ENCODE measurements at regions not wholly inside any gene's neighbourhood (a gene's known extent, or its start where the extent isn't known, plus 50 kb on each side); places are given as distances from the start of the nearest gene placed in this dataset.
"Not testable (repeated sequence)": the region's sequence is repeated elsewhere in the genome, so short reads cannot be mapped to it uniquely, and the experiment has no call there.

DNA sequence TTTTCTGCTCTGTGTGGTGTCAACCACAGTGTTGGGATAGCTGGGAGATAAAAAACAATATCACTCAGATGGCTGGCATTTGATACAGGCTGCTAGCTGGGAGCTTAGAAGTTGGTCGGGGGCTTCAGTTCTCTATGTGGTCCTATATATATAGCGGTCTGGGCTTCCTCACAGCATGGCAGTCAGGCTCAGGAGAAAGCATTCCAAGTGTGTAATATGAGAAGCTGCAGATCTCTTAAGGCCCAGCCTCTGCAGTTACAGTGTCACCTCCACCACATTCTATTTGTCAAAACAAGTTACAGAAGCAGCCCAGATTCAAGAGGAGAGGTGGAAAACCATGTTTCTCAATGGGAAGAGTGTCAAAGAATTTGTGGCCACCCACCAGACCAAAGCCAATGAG, 108.1 kb upstream of the NIPBL start:
- H3K9me3 ChIP-seq (replicated peaks), result no peaks in the 10 kb centered on the region
- H3K4me3 ChIP-seq, result no peak overlapping the region
- no peaks in the 10 kb centered on the region; the same call in 1 of the 2 replicates for H3K4me1 ChIP-seq
- H3K27me3 ChIP-seq, result no peaks in the 10 kb centered on the region
- no peak for DNase-seq
- no peaks in the 10 kb centered on the region for H3K36me3 ChIP-seq
- no peak overlapping the region for H3K27ac ChIP-seq

DNA sequence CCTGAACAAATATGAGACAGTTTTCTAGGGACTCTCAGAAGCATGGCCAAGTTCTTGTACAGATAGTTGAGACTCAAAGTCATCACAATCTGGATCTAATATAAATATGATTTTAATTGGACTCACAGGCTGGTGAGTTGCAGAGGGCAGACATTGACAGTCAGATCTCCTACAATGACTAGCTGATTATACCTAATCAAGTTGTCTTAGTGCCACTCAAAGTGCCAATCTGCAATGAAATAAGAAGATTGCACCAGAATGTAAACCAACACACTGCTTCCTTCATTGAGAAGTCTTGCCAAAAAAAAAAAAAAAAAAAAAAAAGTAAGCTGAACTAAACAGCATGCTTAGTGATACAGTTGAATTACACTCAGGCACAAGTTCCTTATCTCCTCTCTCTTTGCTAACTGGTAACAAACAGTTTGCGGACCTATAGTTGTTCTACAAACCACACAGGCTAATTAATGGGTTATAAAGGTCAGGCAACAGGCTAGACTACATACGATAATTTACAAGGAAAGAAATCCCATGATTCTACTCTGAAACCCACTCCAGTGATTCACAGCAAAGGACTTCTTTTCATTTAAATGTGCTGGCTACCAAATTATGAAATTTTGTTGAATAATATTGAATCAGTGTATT, 107.3 kb upstream of the NIPBL start:
- no peaks in the 10 kb centered on the region for H3K27me3 ChIP-seq
- no peaks in the 10 kb centered on the region; the same call in 1 of the 2 replicates for H3K4me1 ChIP-seq
- no peak for DNase-seq
- no peak overlapping the region for H3K4me3 ChIP-seq
- no peaks in the 10 kb centered on the region for H3K9me3 ChIP-seq (replicated peaks)
- H3K36me3 ChIP-seq, result no peaks in the 10 kb centered on the region
- no peak overlapping the region for H3K27ac ChIP-seq

DNA sequence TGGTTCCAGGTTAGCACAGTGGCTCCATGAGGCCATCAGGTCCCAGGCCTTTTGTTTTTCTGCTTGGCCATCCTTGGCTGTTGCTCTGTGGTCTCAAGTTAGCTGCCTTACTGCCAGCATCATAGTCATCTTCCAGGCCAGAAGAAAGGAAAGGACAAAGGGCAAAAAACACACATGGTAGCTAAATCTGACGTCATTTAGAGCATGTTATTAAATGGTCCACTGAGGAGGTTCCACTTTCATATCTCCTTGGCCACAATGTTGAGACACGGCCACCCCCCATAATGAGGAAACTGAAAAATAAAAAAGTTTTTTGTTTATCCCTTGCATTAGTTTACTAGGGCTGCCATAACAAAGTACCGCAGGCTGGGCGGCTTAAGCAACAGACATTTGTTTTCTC, 106.4 kb upstream of the NIPBL start:
- H3K9me3 ChIP-seq (replicated peaks), result no peaks in the 10 kb centered on the region
- H3K4me3 ChIP-seq, result no peak overlapping the region
- no peaks in the 10 kb centered on the region for H3K27me3 ChIP-seq
- DNase-seq, result no peak
- no peaks in the 10 kb centered on the region for H3K36me3 ChIP-seq
- H3K4me1 ChIP-seq, result no peaks in the 10 kb centered on the region; the same call in 1 of the 2 replicates
- no peak overlapping the region for H3K27ac ChIP-seq

DNA sequence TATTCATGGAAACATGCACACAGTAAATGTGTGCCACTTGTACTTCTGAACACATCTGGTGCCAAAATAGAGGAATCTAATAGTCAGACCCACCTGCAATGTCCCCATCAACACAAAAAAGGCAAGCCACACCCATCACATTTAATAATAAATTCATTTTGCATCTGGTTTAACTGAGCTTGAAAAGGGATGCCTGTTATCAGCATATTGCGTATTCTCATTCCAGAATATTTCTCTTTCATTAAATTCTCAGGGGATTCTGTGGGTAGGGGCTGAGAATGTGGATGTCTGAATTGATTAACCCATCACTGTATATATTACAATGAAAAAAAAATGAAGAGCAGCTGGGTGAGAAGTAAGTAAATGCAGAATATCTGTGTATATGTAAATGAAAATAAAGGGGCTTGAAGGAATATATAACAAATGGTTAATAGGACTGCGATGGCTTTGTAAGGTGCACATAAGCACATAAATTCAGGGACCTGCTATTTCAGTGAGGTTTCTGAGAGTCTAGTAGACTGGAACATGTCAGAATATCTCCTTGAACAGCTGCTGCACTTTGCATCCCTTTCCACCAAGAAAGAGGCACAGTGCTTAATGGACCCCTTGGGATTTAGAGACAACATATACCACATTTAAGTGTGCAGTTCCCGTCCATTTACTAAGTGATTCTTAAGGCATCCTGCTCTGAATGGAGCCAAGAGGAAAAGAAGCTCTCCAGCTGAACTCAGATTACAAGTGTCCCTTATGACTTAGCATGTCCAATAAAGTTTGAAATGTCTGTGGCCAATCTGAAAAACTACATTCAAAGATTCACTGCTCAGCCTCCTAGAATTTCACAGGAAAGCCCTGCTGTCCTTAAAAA, 104.1 kb upstream of the NIPBL start:
- Histone ChIP-seq H3K4me1 (no peaks in the 10 kb centered on the region; the same call in 1 of the 2 replicates), H3K9me3 (replicated peaks) (no peaks in the 10 kb centered on the region), H3K4me3 (no peak overlapping the region), H3K27me3 (no peaks in the 10 kb centered on the region), H3K27ac (no peak overlapping the region), H3K36me3 (no peaks in the 10 kb centered on the region)
- peak in 1 of 2 experiments; percentile 45 for DNase-seq

DNA sequence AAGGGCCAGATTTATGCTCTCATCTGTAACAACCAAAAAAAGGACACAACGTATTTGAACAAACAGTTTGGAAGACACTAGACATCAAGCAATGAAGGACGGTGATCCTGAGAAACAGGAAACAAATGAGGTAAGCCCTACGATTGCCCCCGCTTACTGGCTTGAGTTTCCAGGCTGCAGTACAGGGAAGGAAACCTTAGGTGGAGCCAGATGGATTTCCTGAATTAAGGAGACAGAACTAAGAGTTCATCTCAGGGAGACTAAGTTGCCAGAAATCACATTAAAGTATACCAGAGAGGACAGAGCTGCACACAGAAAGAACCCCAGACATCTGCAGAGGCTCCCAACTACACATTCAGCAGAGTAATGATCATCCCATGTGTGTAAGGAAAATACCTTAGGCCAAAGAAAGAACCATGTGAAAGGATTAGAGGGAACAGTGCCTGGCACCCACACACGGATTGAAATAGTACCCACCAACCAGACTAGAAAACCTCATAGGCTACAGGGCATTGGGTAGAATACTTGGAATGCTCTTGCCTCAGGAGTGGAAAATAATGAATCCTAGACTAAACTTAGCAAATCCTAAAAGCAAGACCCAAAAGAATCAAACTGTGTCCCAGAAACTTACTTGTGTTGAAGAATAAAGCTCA, 99.3 kb upstream of the NIPBL start:
- Histone ChIP-seq H3K9me3 (replicated peaks) (no peaks in the 10 kb centered on the region), H3K4me3 (no peak overlapping the region), H3K27ac (no peak overlapping the region), H3K27me3 (no peaks in the 10 kb centered on the region), H3K36me3 (no peaks in the 10 kb centered on the region), H3K4me1 (no peaks in the 10 kb centered on the region; the same call in 1 of the 2 replicates)
- peak; percentile 9 to 57 for DNase-seq

DNA sequence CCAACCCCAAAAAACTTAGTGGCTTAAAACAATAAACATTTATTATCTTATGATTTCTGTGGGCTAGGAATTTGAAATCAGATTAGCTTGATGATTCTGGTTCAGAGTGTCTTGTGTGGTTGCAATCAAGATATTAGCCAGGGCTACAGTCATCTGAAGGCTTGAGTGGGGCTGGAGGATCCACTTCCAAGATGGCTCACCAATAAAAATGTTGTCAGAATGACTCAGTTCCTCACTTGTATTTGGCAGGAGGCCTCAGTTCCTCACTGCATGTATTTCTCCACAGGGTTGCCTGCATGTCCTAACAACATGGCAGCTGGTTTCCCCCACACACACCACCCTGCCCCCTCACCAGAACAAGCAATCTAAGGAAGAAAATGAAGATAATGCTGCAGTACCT, 98.2 kb upstream of the NIPBL start:
- DNase-seq, result no peak
- no peaks in the 10 kb centered on the region; the same call in 1 of the 2 replicates for H3K4me1 ChIP-seq
- H3K9me3 ChIP-seq (replicated peaks), result no peaks in the 10 kb centered on the region
- no peaks in the 10 kb centered on the region for H3K27me3 ChIP-seq
- no peak overlapping the region for H3K27ac ChIP-seq
- no peak overlapping the region for H3K4me3 ChIP-seq
- no peaks in the 10 kb centered on the region for H3K36me3 ChIP-seq

DNA sequence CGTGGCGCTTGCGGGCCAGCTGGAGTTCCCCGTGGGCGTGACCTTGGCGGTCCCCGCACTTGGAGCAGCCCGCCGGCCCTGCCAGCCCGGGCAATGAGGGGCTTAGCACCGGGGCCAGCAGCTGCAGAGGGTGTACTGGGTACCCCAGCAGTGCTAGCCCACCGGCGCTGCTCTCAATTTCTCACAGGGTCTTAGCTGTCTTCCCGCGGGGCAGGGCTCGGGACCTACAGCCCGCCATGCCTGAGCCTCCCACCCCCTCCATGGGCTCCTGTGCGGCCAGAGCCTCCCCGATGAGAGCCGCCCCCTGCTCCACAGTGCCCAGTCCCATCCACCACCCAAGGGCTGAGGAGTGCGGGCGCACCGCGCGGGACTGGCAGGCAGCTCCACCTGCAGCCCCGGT, 94.0 kb upstream of the NIPBL start:
- not testable (repeated sequence) for H3K9me3 ChIP-seq (replicated peaks); H3K27ac ChIP-seq; H3K4me3 ChIP-seq; H3K27me3 ChIP-seq; DNase-seq; H3K4me1 ChIP-seq; H3K36me3 ChIP-seq

DNA sequence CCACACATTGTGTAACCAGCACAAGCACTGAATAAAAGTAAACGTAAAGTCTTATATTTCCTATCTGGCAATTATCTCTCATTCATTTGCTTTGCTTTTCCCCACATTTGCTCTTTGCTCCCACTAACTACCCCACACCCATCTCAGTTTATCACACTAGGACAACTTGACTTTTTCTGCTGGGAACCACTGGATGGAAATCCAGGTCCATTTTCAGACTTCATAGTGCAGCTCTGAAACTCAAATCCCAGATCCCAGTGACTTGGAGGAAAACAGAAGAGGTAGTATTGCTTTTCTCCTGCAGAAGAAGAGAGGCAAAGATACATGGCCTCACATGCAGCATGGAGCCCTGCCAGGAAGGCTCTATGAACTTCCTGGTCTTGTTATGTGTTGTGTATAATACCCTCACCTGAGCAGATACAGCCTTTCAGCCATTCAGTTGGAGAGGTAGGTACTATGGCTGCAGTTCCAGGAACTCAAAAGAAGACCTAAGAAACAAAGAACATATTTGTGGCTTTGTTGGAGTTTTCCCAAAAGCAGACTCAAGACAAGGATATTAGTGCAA, 90.0 kb upstream of the NIPBL start:
- Histone ChIP-seq H3K4me3 (no peak overlapping the region), H3K4me1 (no peaks in the 10 kb centered on the region), H3K27me3 (no peaks in the 10 kb centered on the region), H3K36me3 (no peaks in the 10 kb centered on the region), H3K27ac (no peak overlapping the region), H3K9me3 (replicated peaks) (no peaks in the 10 kb centered on the region)
- DNase-seq, result no peak

DNA sequence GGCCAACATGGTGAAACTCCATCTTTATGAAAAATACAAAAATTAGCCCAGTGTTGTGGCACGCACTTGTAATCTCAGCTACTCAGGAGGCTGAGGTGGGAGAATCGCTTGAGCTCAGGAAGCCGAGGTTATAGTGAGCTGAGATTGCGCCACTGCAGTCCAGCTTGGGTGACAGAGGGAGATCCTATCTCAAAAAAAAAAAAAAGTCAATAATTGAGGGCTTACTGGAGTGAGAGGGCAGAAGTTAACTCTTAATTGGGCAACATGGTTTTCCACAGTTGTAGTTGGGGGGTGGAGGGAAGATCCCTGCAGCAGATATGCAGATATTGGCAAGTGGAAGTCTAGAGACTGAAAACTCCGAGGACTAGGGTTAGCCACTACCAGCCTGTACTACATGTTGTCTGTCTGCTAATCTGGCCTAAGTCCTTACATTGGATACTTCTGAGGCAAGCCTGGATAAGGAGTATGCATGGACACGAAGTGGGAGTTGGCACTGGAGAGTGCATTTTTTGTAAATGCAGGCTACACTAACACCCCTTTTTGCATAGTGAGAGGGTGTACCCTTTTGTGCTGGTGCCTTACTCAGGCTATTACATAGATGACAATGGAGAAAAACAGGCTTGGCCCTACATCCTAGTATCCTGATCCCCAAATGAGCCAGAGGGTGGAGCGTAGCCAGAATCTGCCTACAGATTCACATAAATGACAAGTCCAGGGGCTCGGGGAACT, 89.0 kb upstream of the NIPBL start:
- H3K27ac ChIP-seq, result no peak overlapping the region
- H3K36me3 ChIP-seq, result no peaks in the 10 kb centered on the region
- DNase-seq, result no peak
- H3K9me3 ChIP-seq (replicated peaks), result no peaks in the 10 kb centered on the region
- H3K4me3 ChIP-seq, result no peak overlapping the region
- H3K27me3 ChIP-seq, result no peaks in the 10 kb centered on the region
- no peaks in the 10 kb centered on the region for H3K4me1 ChIP-seq

DNA sequence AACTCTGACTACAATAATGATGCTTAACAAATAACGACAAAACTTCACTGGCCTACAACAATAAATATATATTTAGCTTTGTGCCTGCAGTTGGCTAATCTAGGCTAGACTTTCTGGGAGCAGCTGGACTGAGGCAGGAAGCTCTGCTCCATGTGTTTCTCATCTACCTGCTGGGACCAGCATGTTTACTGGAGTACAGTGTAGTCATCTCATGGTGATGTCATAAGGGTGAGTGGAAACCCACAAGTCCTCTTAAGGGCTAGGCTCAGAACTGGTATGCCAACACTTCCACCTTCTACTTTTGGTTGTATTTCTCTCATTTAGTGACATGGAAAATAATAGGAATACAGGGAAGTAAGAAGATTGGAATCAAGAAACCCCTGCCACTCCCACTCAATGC, 85.7 kb upstream of the NIPBL start:
- no peak for DNase-seq
- no peaks in the 10 kb centered on the region for H3K4me1 ChIP-seq
- H3K9me3 ChIP-seq (replicated peaks), result no peaks in the 10 kb centered on the region
- no peaks in the 10 kb centered on the region for H3K27me3 ChIP-seq
- H3K27ac ChIP-seq, result no peak overlapping the region
- no peak overlapping the region for H3K4me3 ChIP-seq
- no peaks in the 10 kb centered on the region for H3K36me3 ChIP-seq

DNA sequence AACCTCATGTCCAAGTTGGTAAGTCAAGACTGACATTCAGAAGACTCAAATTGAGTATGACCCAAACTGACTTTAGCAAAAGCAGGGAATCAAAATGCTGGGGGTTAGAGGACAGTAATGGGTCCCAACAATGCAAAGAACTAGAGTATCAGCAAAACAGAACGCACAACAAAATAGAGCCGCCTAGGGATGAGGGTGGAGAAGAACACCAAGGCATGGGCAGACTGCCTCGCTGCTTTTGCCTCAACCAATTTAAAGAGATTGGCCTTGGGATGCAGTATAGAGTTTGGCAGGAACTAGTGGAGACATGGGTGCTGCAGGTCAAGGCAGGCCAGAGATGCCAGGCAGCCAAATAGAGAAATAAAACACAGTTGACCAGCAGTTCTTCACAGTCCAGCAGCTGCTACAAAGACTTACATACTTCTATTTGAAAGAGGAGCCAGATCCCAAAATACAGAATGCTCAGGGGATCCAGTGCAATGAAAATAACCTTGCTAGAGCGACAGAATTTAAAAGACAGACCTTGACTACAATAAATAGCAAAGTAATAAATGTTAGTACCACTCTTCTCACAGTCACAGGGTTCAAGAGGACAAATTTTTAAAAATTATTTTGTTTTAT, 83.9 kb upstream of the NIPBL start:
- H3K4me1 ChIP-seq, result no peaks in the 10 kb centered on the region
- DNase-seq, result no peak
- no peaks in the 10 kb centered on the region for H3K27me3 ChIP-seq
- H3K4me3 ChIP-seq, result no peak overlapping the region
- H3K36me3 ChIP-seq, result no peaks in the 10 kb centered on the region
- no peaks in the 10 kb centered on the region for H3K9me3 ChIP-seq (replicated peaks)
- no peak overlapping the region for H3K27ac ChIP-seq

DNA sequence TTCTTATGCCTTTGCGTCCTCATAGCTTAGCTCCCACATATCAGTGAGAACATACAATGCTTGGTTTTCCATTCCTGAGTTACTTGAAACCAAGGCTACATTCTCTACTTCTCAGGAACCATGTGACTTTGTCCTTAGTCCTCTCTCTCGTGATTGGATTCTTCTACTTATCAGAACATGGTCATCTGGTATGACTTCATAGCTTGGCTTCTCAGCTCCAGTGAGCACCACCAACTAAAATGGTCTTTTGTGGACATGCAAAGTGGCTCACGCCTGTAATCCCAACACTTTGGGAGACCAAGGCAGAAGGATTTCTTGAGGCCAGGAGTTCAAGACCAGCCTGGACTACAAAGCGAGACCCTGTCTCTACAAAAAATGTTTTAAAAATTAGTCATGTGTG, 81.2 kb upstream of the NIPBL start:
- no peaks in the 10 kb centered on the region for H3K9me3 ChIP-seq (replicated peaks)
- no peak overlapping the region for H3K4me3 ChIP-seq
- no peaks in the 10 kb centered on the region for H3K36me3 ChIP-seq
- H3K4me1 ChIP-seq, result no peaks in the 10 kb centered on the region
- H3K27me3 ChIP-seq, result no peaks in the 10 kb centered on the region
- no peak for DNase-seq
- H3K27ac ChIP-seq, result no peak overlapping the region

DNA sequence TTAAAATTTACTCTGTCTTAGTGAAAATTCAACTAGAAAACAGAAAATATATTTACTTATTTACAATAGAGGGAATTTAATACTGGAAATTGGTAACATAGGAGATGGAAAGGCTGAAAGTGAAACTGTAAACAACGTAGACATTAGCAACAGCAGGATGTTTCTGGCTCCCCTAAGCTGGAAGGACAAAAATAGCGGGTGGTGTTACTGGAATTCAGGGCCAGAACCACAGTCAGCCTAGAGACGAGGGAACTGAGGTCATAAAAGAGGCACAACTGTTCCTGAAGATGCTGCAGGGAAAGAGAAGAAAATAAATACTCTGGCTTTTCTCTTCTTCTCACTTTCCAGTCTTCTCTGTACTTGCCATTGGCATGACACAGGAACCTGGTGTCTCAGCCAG, 80.4 kb upstream of the NIPBL start:
- H3K4me1 ChIP-seq, result no peaks in the 10 kb centered on the region
- no peak overlapping the region for H3K27ac ChIP-seq
- no peak for DNase-seq
- no peaks in the 10 kb centered on the region for H3K27me3 ChIP-seq
- H3K4me3 ChIP-seq, result no peak overlapping the region
- no peaks in the 10 kb centered on the region for H3K9me3 ChIP-seq (replicated peaks)
- H3K36me3 ChIP-seq, result no peaks in the 10 kb centered on the region

DNA sequence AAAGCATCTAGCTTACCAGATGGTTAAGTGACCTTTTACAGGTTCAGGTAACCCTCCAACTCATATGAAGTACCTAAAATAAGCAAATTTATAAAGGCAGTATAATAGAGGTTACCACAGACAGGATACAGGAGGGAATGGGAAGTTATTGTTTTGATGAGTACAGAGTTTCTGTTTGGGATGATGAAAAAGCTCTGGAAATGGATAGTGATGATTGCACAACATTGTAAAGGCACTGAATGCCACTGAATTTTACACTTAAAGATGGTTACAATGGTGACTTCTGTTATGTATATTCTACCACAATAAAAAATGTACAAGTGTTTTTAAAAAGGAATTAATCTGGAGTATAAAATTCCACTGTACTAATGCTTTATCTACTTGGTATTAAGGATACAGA, 75.0 kb upstream of the NIPBL start:
- DNase-seq, result no peak
- Histone ChIP-seq H3K4me1 (no peaks in the 10 kb centered on the region), H3K27ac (no peak overlapping the region), H3K4me3 (no peak overlapping the region), H3K27me3 (no peaks in the 10 kb centered on the region), H3K9me3 (replicated peaks) (no peaks in the 10 kb centered on the region), H3K36me3 (no peaks in the 10 kb centered on the region)
